HCT116 (cell line): ENCODE measurements at regions not wholly inside any gene's neighbourhood (a gene's known extent, or its start where the extent isn't known, plus 50 kb on each side); places are given as distances from the start of the nearest gene placed in this dataset.
"Not testable (repeated sequence)": the region's sequence is repeated elsewhere in the genome, so short reads cannot be mapped to it uniquely, and the experiment has no call there.

ENCODE experiments used
- ATAC-seq: fragments of 200-7000 bp; cut with Tn5 transposase; 2 replicates; pipeline ENCODE4 v1.9.1; 2020; ENCODE audit warnings: mild to moderate bottlenecking, moderate library complexity
- BruUV-seq: library from RNA; stranded (reverse); fragments of 400-500 nt; replicated peaks from 2 replicates; lab custom pipeline; 2021; lab: Mats Ljungman, UMichigan
- CTCF ChIA-PET: fragments of 300-600 bp; sonication (Branson Sonifier 250); formaldehyde crosslinking; loops from one replicate; lab custom pipeline; 2021; ENCODE audit warnings: antibody characterized with exemption; lab: Charles Lee
- POLR2A ChIA-PET: fragments of 300-600, 350-600 bp; sonication (Branson Sonifier 250); formaldehyde crosslinking; loops from one replicate; lab custom pipeline; 2021; ENCODE audit warnings: antibody characterized with exemption; lab: Charles Lee
- RAD21 ChIA-PET, 2 experiments: fragments of 300-600 bp; sonication (Branson Sonifier 250); formaldehyde crosslinking; loops; one replicate each; lab custom pipeline; 2023; ENCODE audit warnings: low total read pairs in 2 of 2; ENCODE audit not compliant: uncharacterized antibody in 2 of 2, unreplicated experiment in 2 of 2, low non-redundant PET in 1 of 2; lab: Charles Lee
- DNase-seq: peaks from one replicate; pipeline ENCODE4 v3.0.0-alpha.2; 2010; ENCODE audit warnings: low read depth, low spot score
- H2AFZ ChIP-seq: fragments of 200-600 bp; shearing (Covaris generic), sonication (generic); 2 replicates; pipeline ENCODE4 v1.6.1; 2017; ENCODE audit warnings: low read depth, mixed run types, mixed read lengths, antibody characterized with exemption, low read length; ENCODE audit not compliant: poor library complexity, severe bottlenecking
- H3K27ac ChIP-seq: 2 replicates; pipeline ENCODE4 v1.5.1; 2012; ENCODE audit warnings: low read depth, low read length
- H3K27me3 ChIP-seq: fragments of 200-600 bp; sonication (generic); 2 replicates; pipeline ENCODE4 v1.6.1; 2016; ENCODE audit warnings: mixed run types, low read length, mixed read lengths; ENCODE audit not compliant: insufficient read depth
- H3K36me3 ChIP-seq, 2 experiments: fragments of 200-500 bp in 1 of 2; fragments of 200-600 bp in 1 of 2; sonication (Bioruptor generic) in 1 of 2; sonication (generic) in 1 of 2; 2 replicates each; pipeline versions ENCODE4 v1.5.1 to v1.6.1; 2014 to 2016; ENCODE audit warnings: low read length in 2 of 2, inconsistent platforms in 1 of 2, mixed read lengths in 1 of 2, mixed run types in 1 of 2; ENCODE audit not compliant: insufficient read depth in 2 of 2, control insufficient read depth in 1 of 2
- H3K4me1 ChIP-seq, 2 experiments: fragments of 200-600 bp in 1 of 2; sonication (generic) in 1 of 2; 2 replicates each; pipeline versions ENCODE4 v1.5.1 to v1.6.1; 2012 to 2017; ENCODE audit warnings: low read length in 2 of 2, inconsistent platforms in 1 of 2, mild to moderate bottlenecking in 1 of 2, mixed read lengths in 1 of 2, mixed run types in 1 of 2, moderate library complexity in 1 of 2; ENCODE audit not compliant: insufficient read depth in 2 of 2, control insufficient read depth in 1 of 2
- H3K4me2 ChIP-seq: fragments of 200-600 bp; sonication (generic); 2 replicates; pipeline ENCODE4 v1.6.1; 2017; ENCODE audit warnings: mixed run types, low read length, mixed read lengths
- H3K4me3 ChIP-seq, 2 experiments: fragments of 200-600 bp in 1 of 2; sonication (generic) in 1 of 2; replicated peaks in 1 of 2; 2 replicates each; pipeline ENCODE4 v1.5.1; 2011 to 2016; ENCODE audit warnings: low read length in 2 of 2, control low read depth in 1 of 2, low read depth in 1 of 2, mild to moderate bottlenecking in 1 of 2, mixed read lengths in 1 of 2, mixed run types in 1 of 2
- H3K79me2 ChIP-seq: fragments of 200-600 bp; sonication (generic); 2 replicates; pipeline ENCODE4 v1.6.1; 2017; ENCODE audit warnings: mild to moderate bottlenecking, mixed run types, low read length, moderate library complexity, mixed read lengths; ENCODE audit not compliant: insufficient read depth
- H3K9ac ChIP-seq: fragments of 200-600 bp; sonication (generic); 2 replicates; pipeline ENCODE4 v1.6.1; 2016; ENCODE audit warnings: low read length, mixed read lengths
- H3K9me2 ChIP-seq: fragments of 200-600 bp; sonication (generic), shearing (Covaris generic); 2 replicates; pipeline ENCODE4 v1.6.1; 2017; ENCODE audit warnings: mixed run types, mild to moderate bottlenecking, moderate library complexity; ENCODE audit not compliant: insufficient read depth
- H3K9me3 ChIP-seq, 2 experiments: fragments of 200-500 bp in 1 of 2; fragments of 200-600 bp in 1 of 2; sonication (Bioruptor generic) in 1 of 2; sonication (generic) in 1 of 2; 2 replicates each; pipeline ENCODE4 v1.6.1; 2014 to 2017; ENCODE audit warnings: low read length in 2 of 2, mixed read lengths in 2 of 2, inconsistent platforms in 1 of 2, low read depth in 1 of 2, mild to moderate bottlenecking in 1 of 2, mixed run types in 1 of 2, moderate library complexity in 1 of 2; ENCODE audit not compliant: control insufficient read depth in 1 of 2, insufficient read depth in 1 of 2
- H4K20me1 ChIP-seq: fragments of 200-600 bp; sonication (generic), shearing (Covaris generic); 2 replicates; pipeline ENCODE4 v1.6.1; 2017; ENCODE audit warnings: mixed run types, mild to moderate bottlenecking, moderate library complexity; ENCODE audit not compliant: insufficient read depth
- ELF1 ChIP-seq: IDR thresholded peaks from 2 replicates; pipeline ENCODE4 v1.6.1; 2012; ENCODE audit warnings: low read depth, borderline replicate concordance
- POLR2A ChIP-seq: IDR thresholded peaks from 2 replicates; pipeline ENCODE4 v1.7.0; 2011; ENCODE audit warnings: borderline replicate concordance; ENCODE audit not compliant: insufficient read depth, insufficient read length; ENCODE audit errors: extremely low read depth
- TCF7L2 ChIP-seq: IDR thresholded peaks from 2 replicates; pipeline ENCODE4 v1.7.0; 2011; ENCODE audit warnings: borderline replicate concordance, inconsistent platforms; ENCODE audit not compliant: insufficient read depth, insufficient read length; ENCODE audit errors: extremely low read depth
- ZNF274 ChIP-seq: fragments of 200-500 bp; sonication (Bioruptor generic); IDR thresholded peaks from 2 replicates; pipeline ENCODE4 v1.6.1; 2014; ENCODE audit warnings: mild to moderate bottlenecking, low read depth, low read length, inconsistent platforms
- intact Hi-C: fragments of 100-400 bp; cut with micrococcal nuclease; formaldehyde crosslinking; loops from 2 replicates; pipeline ENCODE4 v1.10.0; 2022

DNA sequence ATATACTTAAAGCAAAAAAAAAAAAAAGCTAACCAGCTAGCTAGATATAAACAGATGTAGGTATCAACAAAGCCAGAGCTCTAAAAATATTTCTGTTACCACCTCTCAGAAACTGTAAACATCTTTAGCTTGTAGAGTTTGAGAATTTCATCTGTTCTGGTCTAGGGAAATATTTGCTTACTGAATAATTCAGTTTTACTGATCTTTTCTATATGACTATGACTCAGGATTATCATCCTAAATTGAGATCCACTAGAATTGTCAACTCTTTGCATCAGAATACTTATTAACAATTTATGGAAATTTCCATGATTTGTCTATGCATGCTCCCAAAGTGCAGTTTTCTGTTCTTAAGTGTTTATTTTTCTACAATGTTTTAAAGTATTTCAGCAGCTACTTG lies 517.3 kb downstream of the DIPK2A start:
- H3K27ac ChIP-seq: no peak overlapping the region
- no peaks in the 10 kb centered on the region for H3K4me1 ChIP-seq
- DNase-seq (no peak), ATAC-seq (no peak)
- intact Hi-C loops: no loop called here
- H3K9me2 ChIP-seq: no peaks in the 10 kb centered on the region
- ChIA-PET RAD21 (no interaction called here), CTCF (no interaction called here), POLR2A (no interaction called here)
- H3K4me2 ChIP-seq: no peak overlapping the region
- H3K79me2 ChIP-seq: no peaks in the 10 kb centered on the region
- H2AFZ ChIP-seq: no peak overlapping the region
- no peaks in the 10 kb centered on the region for H4K20me1 ChIP-seq
- H3K36me3 ChIP-seq: no peaks in the 10 kb centered on the region
- no TSS peak for BruUV-seq
- no peaks in the 10 kb centered on the region for H3K27me3 ChIP-seq
- no peak overlapping the region for H3K4me3 ChIP-seq
- H3K9me3 ChIP-seq: no peaks in the 10 kb centered on the region
- TF ChIP-seq ZNF274 (no peak), POLR2A (no peak), TCF7L2 (no peak), ELF1 (no peak)
- H3K9ac ChIP-seq: no peak overlapping the region

DNA sequence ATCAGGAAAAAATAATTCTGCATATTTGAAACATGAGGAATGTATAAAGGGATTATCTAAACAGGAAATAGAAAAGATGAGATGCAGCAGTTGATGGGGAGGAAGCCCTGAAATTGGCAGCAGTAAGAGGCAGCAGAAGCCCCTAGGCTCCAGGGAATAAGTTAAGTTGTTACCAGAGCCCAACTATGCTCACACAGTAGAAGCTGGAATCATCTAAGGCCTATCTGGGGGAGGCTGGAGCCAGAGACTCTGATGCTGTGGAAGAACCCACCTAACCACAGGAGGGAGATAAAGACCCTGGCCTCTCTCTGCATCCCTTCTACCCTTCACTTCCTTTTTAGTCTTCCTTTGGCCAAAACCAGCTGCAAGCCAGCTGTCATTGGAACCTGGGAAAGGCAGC lies 519.7 kb downstream of the DIPK2A start:
- no TSS peak for BruUV-seq
- TF ChIP-seq ELF1: no peak
- Histone ChIP-seq H3K9me3 (no peaks in the 10 kb centered on the region), H3K4me2 (no peak overlapping the region), H3K9ac (no peak overlapping the region), H3K27ac (no peak overlapping the region), H3K27me3 (no peaks in the 10 kb centered on the region), H3K4me1 (no peaks in the 10 kb centered on the region), H3K4me3 (no peak overlapping the region), H3K36me3 (no peaks in the 10 kb centered on the region), H3K9me2 (no peaks in the 10 kb centered on the region), H3K79me2 (no peaks in the 10 kb centered on the region), H2AFZ (no peak overlapping the region), H4K20me1 (no peaks in the 10 kb centered on the region)
- intact Hi-C loops: no loop called here
- RAD21 ChIA-PET: no interaction called here
- CTCF ChIA-PET: no interaction called here
- DNase-seq (no peak), ATAC-seq (no peak)
- POLR2A ChIA-PET: no interaction called here

DNA sequence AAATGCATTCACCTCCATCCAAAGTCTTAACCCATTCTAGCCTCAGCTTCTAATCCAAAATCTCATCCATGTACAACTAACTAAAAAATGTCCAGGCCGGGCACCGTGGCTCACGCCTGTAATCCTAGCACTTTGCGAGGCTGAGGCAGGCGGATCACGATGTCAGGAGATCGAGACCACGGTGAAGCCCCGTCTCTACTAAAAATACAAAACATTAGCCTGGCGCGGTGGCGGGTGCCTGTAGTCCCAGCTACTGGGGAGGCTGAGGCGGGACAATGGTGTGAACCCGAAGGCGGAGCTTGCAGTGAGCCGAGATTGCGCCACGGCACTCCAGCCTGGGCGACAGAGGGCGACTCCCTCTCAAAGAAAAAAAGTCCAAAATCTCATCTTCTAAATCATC lies 523.0 kb downstream of the DIPK2A start:
- H3K4me2 ChIP-seq, RAD21 ChIA-PET, H3K4me1 ChIP-seq, H3K9me3 ChIP-seq, POLR2A ChIA-PET, H3K27ac ChIP-seq, H2AFZ ChIP-seq, H3K9me2 ChIP-seq, DNase-seq, CTCF ChIA-PET, H3K79me2 ChIP-seq, intact Hi-C loops, H4K20me1 ChIP-seq, H3K36me3 ChIP-seq, H3K4me3 ChIP-seq, H3K9ac ChIP-seq, H3K27me3 ChIP-seq, ATAC-seq, BruUV-seq: not testable (repeated sequence)
